NCI-H345 (cell line): ENCODE measurements at regions not wholly inside any gene's neighbourhood (a gene's known extent, or its start where the extent isn't known, plus 50 kb on each side); places are given as distances from the start of the nearest gene placed in this dataset.

ENCODE experiments used
- DNase-seq: peaks from one replicate; lab custom pipeline; 2025; lab: John Stamatoyannopoulos, UW

DNA sequence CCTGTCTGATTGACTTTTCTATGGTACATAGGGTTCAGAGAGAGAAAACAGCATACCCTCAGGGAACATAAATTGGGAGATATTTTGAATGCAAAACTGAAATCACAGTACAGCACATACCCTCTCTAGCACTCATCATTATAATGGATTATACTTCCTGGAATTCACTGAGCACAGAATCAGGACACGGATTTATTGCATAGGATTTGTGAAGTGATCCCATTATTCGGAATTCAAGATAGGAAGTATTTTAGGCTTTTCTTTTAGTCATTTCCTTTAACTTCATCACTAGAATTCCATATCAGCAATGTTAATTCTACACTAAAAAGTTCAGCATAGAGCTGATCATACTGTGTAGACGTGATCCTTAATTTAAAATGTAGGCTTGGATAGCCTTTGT, 407.0 kb downstream of the PID1 start:
- DNase-seq: no peak

- no peak for DNase-seq
These were observed 410.3 kb downstream of the PID1 start for GRCh38 chr2:228860601-228861285.

DNA sequence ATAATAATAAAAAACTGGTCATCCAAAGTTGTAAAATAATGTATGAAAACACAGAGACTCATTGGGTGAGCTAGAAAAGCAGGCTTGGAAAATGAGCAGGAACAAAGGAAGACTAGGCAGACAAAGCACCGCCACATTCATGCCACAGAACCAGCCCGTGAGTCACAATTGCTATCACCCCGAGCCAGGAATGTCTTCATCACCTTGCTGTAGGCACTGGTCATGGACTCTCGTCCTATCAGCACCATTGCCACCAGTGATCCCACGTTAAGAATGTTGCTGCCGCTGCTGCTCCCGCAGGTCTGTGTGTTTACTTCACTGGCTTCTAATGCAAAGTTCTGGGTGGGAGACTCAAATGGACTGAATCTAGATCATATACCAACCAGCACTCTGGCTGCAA, 417.9 kb downstream of the PID1 start:
- no peak for DNase-seq

GRCh38 chr2:228848638-228849037, 422.4 kb downstream of the PID1 start:
- no peak for DNase-seq

- no peak for DNase-seq
These were observed 423.4 kb downstream of the PID1 start for GRCh38 chr2:228847684-228848083.

- DNase-seq: no peak
These were observed 424.9 kb downstream of the PID1 start for GRCh38 chr2:228846161-228846560.

DNA sequence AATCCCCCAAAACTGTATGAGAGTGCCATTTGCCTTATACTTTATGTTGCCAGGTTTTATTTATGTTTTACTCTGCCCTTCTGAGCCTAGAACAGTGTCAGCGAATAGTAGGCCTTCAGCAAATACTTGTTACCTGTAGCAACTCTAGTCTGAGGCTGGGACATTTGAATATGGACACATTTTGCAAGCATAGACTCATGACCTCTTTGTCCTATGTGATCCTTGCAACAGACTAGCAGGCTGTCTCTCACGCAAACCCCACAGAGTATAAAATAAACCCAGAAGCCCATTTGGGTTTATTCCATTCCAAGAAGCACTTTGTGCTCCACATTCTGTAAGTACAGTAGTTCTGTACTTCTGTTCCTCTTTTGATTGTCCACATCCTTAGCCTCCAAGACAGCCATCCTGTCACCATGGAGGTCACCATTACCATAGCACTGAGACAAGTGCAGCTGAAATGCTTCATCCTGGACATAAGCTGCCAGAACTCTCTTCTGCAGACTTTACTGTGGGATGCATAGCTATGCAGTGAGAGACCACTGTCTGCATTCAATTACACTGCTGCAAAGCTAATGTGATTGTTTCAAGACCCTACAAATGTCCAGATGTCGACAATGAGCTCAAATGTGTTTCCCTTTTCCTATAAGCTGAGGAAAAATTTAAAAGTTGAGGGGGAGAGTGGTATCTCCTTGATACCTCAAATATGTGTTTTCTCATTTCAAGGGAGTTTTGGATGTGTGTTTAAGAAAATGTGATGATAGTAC, 425.7 kb downstream of the PID1 start:
- no peak for DNase-seq

- DNase-seq: peak; percentile 19
These were observed 429.2 kb downstream of the PID1 start for GRCh38 chr2:228841877-228842276.

DNA sequence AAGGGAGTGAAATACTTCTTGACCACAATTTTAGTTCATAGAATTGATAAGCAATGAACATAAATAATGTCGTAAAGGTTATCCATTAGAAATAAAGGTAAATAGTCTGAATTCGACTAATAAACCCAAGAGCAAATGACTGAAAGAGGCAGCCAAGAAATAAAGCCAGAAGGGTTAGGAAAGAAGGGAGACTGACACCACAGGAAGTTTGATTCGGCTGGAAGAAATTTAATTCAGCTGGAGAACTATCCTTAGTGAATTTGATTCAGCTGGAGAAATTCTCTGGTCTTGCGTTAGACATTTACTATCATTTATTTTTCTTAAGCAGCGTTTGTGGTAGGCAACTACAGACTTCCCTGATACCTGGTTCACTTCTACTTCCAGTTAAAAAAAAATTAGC, 429.6 kb downstream of the PID1 start:
- DNase-seq: no peak

DNA sequence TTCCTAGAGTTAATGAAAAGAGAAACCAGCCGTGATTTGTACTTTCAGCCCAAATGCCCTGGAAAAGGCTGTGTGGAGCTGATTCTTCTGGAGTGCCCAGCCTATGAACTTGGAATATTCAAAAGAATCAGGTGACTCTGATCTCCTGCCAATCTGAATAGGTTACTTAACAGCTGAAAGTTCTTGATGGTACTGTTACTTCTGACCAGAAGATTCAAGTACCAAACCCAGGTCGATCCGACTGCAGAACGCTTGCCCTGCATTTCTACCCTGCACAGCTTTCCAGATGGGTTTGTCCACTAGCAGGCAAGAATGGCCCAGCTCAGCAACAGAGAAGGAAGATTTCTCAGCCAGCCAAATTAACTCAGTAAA, 430.4 kb downstream of the PID1 start:
- DNase-seq: no peak

GRCh38 chr2:228840113-228840742, 430.9 kb downstream of the PID1 start:
- DNase-seq: no peak

DNA sequence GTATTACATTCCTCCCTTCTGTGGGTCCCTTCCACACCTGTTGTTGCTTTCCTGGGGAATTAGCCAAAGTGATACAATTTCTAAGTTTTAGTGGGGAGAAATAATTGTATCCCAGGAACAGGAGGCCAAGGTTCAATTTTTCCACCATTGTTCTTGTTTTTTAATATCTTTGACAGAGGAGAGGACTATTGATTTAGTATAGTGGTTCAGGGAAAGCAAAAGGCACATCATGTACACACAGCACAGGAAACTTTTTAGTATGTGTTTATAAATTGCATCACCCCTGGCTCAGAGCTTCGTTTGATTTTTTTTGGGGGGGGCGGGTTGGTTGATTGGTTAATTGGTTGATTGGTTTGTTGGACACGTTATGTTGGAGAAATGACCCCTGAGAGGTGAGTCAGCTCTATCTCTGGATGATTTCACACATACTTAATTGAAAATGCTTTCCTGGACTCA, 431.6 kb downstream of the PID1 start:
- DNase-seq: no peak

DNA sequence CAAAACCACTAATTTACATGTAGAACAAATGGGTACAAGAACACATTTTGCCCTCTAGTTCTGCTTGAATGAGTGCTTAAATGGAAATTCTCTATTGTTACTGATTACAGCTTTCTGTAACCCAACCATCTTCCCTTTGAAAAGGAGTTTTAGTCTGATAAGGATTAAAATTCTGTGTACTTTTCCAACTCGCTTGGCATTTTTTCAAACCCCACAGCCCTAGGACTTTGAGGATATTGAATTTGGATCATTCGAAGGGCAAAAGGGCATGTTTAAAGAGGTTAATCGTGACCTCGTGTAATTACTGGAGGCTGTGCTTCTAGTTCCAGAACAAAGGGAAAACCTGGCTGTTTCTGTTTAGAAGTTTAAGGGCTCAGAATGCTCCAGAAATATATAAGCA, 432.3 kb downstream of the PID1 start:
- no peak for DNase-seq

DNA sequence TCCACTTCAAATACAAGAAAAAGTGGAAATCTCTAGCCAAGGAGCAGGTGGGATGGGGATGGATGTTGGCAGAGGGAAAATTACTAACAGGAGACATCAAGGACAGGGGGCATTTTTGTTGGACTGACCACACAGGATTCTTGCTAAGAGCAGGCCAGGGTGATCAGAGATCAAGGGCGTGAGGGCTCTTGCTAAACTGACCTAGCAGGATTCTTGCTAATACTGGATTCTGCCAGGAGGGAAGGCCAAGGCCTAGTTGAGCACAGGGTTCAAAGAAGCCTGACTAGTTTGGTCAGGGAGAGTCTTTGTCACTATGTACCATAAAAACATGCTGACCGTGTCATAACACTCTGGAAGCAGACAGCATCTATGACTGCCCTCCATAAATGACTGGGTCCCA, 442.7 kb downstream of the PID1 start:
- DNase-seq: no peak

DNA sequence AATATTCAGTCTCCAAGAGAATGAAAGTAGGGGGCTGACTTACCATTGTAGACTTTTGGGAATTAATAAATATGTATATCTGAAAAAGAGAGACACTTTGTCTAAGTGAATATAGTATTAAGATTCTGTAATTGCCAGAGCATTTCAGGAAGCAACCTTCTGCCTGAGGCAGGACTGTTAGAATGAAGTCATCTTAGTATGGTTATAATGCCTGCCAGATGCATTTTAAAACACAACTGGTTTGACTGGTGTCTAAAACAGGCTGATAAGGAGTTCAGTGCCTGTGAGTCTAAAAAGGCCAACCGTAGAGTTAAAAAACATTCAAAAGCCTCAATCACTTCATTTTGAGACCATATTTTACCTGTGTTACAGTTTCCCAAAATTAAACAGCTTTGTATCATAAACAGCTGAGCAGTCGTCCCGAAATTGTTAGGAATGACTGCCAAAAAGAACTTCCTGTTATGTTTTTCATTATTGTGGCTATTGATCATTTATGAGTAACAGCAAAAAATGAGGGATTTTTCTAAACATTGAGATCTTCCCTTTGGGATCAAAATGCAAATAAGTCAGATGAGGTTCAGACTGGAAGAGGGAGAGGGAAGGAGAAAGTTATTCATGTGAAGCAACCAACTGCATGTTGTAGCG, 443.9 kb downstream of the PID1 start:
- no peak for DNase-seq

GRCh38 chr2:228819701-228820100, 451.4 kb downstream of the PID1 start:
- DNase-seq: no peak

DNA sequence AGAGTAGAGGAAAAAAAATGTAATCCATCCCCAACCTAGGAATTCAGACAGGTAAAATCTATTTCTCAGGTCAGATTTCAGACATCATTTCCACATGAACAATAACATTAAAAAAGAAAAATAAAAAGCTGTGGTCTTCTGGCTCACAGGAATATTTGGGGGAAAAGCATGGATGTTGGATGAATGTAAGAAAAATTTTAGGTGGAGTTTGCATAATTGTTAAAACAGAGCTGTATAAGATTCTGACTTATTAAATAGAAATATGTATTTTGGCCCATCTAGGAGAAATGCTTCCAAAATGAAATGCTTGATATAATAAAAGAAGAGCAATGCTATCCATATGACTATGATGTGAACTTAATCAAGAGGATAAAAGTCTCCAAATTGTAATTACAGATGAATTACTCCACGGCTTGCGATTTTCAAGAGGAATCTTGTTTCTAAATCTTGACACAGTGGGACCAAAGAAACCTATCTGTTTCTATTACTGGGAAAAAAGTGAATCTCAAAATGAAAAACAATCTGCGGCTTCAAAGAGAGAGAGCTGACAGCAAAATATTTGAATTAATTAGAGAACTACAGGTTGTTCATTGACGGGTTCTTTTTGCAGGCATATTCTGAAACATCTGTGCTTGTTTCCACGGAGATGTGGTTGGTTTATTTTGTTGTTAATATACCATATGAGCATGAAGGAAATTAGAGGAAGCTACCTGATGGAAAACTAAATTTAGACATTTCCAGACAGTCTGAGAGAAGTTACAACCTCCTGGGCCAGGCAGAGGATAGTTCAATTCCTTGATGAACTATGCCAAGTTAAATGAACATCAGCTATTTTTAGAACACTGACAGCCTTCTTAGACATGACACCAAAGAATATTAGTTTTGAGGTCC, 468.7 kb downstream of the PID1 start:
- no peak for DNase-seq

- DNase-seq: no peak
These were observed 469.6 kb downstream of the PID1 start for GRCh38 chr2:228801451-228801850.

DNA sequence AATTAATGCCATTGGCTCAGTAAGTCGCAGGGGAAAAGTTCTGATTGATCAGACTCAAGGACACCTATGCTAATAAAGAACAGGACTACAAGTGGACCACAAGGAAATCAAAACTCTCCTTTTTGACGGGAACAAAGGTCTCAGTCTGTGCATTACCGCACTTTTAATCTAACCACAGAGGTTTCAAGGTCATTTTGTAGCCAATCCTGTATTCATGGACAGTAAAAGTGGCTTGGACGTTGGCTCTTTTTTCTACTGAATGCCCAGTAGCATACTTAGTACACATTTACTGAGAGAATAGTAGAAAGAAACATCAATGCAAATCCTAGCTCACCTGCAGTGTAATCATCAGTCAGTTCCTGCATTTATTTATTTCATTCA, 471.9 kb downstream of the PID1 start:
- no peak for DNase-seq

DNA sequence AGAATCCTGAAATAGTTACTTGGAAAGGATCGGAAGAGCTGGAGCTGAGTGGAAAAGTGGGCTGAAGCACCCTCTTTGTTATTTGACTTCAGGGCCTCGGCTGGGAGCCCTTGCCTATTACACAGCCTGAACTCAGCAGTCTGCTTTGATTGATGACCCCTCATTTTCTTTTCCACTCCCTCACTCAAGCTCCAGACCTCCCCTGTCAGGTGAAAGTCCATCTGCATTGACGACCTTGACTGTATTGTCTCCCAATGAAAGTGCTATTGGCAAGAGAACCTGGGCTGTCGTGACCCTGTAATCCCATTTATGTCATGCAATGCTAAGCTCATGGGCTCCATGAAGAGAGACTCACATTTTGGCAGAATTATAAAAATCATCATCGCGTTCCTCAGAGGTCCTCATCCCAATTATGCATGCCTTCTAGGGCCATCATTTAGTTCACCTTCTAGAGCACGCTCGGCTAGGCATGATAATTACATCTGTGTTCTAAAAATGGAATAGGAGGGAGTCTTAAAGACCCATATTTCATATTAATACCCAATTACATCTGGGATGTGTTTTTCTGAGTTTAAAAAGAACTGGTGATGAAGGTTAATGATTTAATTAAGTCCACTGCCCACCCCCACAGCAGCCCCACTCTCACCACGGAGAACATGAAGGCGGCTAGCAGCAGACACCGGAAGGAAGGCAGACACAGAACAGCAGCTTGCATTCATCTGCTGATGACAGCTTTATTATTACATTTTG, 472.5 kb downstream of the PID1 start:
- no peak for DNase-seq

DNA sequence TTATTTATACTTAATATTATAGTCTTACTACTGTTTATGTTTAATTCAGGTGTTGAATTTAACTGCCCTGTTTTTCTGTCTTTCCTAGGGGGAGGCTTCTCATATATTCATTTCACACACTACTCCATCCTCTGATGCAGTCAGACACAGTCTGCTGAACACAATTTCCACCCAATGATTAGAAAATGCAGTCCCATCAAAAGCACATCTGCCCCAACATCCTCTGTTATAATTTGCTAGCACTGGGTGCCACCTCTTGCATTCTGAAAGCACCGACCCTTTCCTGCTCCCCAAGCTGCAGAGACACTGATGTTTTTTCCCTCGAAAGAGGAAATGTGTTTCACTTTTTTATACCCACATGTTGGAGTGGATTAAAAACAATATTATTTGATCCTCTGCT, 474.7 kb downstream of the PID1 start:
- no peak for DNase-seq
